GM18498 (cell line): ENCODE measurements at regions not wholly inside any gene's neighbourhood (a gene's known extent, or its start where the extent isn't known, plus 50 kb on each side); places are given as distances from the start of the nearest gene placed in this dataset.
A peak's percentile ranks its signal among the peaks of the same experiment; 100 is the strongest.
"Not testable (repeated sequence)": the region's sequence is repeated elsewhere in the genome, so short reads cannot be mapped to it uniquely, and the experiment has no call there.

Experiments used
- ATAC-seq: cut with Tn5 transposase; IDR thresholded peaks from one replicate; pipeline ENCODE4 v1.9.1; 2021; ENCODE audit warnings: mild to moderate bottlenecking, moderate library complexity; ENCODE audit not compliant: unreplicated experiment

DNA sequence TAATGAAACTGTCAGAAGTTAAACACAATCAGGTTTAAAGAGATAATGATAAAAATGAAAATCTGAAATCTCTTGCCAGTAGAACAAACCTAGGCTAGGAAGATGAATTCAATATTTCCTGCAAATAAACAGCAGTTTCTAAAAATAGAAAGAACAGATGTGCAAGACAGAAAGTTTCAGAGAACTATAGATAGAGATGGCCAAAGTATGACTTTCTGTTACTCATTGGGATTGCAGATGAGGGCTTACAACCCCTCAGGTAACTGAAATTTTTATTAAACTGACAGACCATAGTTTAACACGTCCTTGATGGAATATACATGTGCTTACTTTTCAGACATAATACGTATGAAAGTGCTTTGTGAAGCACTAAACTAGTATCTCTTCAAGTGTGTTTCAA lies 82.3 kb upstream of the PPARGC1A start:
- no peak for ATAC-seq

DNA sequence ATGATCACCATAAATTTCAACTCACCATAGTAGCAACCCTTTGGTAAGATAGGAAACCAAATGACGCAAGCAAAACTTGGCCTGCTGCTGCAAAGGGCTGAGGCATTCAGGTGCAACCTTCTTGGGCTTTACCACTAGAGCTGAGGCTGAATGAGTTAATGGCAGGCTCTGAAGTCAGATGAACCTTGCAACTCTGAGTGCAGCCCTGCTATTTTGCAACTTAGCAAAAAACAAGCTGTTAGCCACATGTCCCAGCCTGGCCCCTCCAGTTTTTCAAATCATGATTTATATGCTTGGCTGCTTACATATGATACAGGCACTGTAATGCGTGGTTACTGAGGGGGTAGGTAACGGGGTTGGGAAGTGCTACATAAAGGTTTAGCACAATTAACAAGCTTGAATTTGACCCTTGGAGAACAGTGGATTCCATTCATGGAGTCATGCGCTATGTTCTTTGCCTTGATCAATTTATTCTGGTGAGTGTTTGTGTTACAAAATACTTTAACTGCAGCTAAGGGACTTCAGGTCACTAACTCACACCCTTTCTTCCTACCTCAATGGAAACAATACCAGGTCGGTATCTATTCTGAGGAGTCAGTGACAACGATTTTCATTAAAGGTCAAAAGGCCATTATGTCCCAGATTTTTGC lies 80.5 kb upstream of the PPARGC1A start:
- ATAC-seq, result no peak

DNA sequence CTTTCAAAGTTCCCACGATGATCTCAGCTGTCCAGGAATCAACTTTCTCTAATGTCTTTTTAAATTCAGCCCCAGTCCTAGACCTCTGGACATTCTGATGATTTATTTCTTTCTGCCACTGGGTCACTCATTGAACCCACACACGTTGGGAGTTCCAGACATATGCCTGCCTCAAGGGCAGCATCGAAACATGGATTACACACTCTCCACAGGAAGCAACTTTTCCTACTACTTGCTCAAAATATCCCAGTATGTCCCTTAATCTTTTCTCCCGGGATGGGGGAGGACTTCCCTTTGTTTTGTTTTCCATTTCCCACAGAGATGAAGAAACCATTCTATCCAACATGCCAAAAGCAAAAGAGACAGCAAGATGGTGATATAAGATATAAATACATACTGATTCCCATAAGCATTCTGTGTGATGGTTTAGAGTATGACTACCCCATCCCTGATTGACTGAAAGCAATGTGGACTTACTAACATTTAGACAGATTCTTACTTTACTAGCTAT lies 79.8 kb upstream of the PPARGC1A start:
- no peak for ATAC-seq

DNA sequence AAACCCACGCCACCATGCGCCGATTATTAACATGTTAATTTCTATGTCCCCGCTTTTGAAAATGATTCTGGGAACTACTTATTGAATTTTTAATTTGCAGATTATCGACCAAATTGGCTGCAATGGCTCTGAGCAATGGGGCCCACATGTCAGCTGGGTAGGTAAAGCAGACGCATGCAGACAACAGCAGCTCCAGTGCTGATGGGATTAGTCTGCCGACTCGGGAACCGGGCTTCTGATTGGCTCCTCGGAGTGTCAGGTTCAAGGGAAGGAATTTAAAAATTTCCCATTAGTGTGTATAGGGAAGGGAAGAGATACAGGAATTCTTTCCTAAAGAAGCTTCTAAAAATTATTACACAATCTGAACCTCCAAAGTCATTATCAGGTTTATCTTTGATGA lies 77.4 kb upstream of the PPARGC1A start:
- no peak for ATAC-seq

GRCh38 chr4:23966725-23967124 lies 76.9 kb upstream of the PPARGC1A start:
- ATAC-seq, result no peak

GRCh38 chr4:23962462-23962861 lies 72.6 kb upstream of the PPARGC1A start:
- ATAC-seq, result no peak

GRCh38 chr4:23961395-23961794 lies 71.5 kb upstream of the PPARGC1A start:
- ATAC-seq, result not testable (repeated sequence)

GRCh38 chr4:23959396-23960148 lies 69.7 kb upstream of the PPARGC1A start:
- no peak for ATAC-seq

DNA sequence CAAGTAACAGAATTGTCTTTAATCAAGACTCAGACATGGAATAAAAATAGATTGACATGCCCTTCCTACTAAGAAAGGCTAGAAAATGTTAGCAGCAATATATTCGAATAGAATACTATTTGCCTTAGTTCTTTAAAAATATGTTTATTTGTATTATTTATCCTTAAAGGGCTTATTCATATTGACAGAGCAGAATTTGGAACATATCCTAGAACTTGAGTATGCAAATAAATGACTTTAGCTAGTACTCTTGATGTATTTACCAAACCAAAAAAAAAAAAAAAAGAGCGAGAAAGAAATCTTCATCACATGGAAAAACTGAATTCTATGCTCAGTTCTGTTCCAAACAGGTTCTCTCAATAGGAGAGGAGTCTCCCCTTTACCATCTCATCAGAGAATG lies 68.9 kb upstream of the PPARGC1A start:
- ATAC-seq, result no peak

- ATAC-seq, result no peak
Measured at GRCh38 chr4:23957465-23957864, 67.6 kb upstream of the PPARGC1A start.

GRCh38 chr4:23956601-23957364 lies 66.9 kb upstream of the PPARGC1A start:
- no peak for ATAC-seq

- ATAC-seq, result peak; percentile 50
Measured at GRCh38 chr4:23952258-23952657, 62.4 kb upstream of the PPARGC1A start.

- ATAC-seq, result no peak
Measured at GRCh38 chr4:23947826-23948225, 58.0 kb upstream of the PPARGC1A start.

DNA sequence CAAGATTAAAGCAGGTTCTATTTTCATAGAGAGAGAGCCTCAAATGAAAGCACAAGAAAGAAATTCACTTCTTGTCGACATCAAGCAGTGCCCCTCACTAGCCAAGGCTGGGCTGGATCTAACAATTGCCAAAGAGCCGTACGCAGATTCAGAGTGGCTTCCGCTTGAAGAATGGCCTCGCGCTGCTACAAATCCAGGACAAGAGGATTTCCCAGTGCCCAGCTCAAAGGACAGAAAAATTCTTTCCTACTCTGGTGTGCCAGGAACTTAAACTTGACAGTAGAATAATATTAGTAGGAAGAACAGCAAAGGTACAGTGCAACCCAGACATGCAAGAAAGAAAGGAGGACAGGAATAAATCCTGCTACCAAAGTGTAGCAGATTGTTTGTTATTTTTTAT lies 56.5 kb upstream of the PPARGC1A start:
- ATAC-seq, result no peak

DNA sequence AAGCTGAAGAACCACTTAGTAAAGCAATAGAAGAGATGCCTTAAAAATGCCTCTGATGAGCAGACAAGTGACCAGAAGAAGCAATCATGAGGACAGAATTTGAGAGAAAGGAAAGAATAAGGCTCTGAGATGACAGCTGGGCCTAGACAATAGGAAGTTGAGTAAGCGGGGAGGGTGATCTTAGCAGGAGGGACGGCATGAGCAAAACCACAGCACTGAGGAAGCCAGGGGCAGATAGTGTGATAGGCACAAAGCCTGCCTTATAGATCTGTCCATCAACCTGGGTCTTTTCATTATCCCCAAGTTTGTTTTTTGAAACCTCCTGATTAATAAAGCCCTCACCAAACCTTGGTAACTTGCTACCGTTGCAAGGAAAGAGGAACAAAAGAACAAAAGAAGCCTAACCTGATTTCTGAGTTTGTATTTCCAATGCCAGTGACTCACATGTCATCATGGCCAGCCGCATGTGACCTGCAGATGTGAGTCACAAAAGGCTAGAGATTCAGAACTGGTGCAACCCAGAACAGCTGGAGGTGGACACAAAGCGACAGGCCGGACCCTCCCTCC lies 55.7 kb upstream of the PPARGC1A start:
- no peak for ATAC-seq

DNA sequence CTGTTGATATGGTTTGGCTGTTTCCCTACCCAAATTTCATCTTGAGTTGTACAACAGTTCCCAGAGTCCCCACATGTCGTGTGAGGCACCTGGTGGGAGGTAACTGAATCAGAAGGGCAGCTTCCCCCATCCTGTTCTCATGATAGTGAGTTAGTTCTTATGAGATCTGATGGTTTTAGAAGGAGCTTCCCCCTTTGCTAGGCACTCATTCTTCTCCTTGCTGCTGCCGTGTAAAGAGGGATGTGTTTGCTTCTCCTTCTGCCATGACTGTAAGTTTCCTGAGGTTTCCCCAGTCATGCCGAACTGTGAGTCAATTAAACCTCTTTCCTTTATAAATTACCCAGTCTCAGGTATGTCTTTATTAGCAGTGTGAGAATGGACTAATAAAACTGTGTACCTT lies 54.7 kb upstream of the PPARGC1A start:
- ATAC-seq, result not testable (repeated sequence)

DNA sequence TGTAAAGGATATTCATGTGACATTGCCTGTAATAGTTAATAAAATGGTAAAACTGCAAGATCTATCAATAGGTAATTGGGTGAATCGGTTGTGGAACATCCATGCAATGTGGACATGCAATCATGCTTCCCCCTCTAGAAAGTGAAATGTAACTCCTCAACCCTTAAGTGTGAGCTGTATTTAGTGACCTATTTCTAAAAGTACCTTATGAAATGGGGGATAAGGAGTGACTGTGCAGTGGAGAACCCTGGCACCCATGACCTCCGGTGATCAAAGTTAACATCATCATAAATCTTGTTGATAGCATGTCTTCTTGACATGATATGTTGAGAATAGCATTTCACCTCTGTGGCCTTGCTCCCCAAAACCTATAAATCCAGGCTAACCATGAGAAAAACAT lies 53.6 kb upstream of the PPARGC1A start:
- no peak for ATAC-seq

DNA sequence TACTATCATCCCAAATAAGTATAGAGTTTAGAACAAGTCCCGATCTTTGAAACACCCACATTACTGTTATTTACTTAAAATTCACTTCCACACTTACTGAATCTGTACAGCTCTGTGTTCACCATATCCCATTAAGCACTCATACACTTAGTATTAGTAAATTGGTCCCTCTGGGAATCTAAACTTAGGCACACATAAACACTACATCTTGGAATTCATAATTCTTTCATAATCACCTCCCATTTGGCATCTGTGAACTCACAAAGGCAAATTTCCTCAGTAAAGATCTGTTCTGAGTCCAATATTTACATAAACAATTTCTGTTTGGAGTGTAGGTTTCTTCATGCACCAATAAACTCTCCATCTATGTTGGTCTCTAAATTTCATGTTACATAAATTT lies 52.6 kb upstream of the PPARGC1A start:
- ATAC-seq, result no peak
